ENCODE measurements at regions not wholly inside any gene's neighbourhood (a gene's known extent, or its start where the extent isn't known, plus 50 kb on each side); places are given as distances from the start of the nearest gene placed in this dataset.

DNA sequence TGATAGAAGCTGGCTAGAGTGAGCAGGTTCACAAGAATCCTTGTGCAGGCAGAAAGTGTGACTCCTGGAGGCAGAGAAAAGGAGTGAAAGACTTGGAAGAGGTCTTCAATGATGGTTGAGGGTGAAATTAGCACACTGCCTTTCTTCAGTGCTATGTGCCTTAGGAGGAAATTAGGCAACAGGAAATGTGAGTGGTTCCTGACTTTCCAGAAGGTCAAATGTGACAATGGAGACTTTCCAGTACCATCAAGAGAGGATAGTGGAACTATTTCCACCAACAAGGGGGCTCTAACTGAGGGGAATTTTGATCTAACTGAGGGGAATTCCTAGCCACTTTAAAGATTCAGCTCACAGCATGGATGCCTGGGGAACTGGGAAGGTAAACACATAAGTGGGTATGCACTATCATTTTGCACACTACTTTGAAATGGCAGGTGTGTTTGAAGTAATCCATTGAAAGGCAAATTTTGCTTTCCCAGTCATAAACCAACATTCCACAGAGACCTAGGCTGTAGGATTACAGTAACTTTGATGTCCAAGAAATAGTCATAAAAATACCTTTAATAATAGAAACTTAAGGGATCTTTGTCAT is 90.0 kb downstream of the PERP start:
- DNase-seq = no peak
- peaks cover 18% of the 10 kb centered on the region for H3K27me3 Mint-ChIP-seq
- H3K9me3 Mint-ChIP-seq = no peaks in the 10 kb centered on the region
- ChIA-PET POLR2A (no interaction called here), CTCF (interaction anchor here (1.2 to 2.1 kb wide), 2 partner anchors 10 to 98 kb away, joined by 3 to 7 read pairs; no protein-coding TSS in a partner anchor)
- H3K4me3 Mint-ChIP-seq = no peak overlapping the region
- H3K4me1 Mint-ChIP-seq = no peaks in the 10 kb centered on the region
- H3K36me3 Mint-ChIP-seq (ENCODE audit: low read depth) = no peaks in the 10 kb centered on the region
- H3K27ac Mint-ChIP-seq = no peak overlapping the region

GRCh38 chr6:138018297-138018696 is 88.9 kb downstream of the PERP start:
- H3K9me3 Mint-ChIP-seq = no peaks in the 10 kb centered on the region
- peaks cover 18% of the 10 kb centered on the region for H3K27me3 Mint-ChIP-seq
- no peak overlapping the region for H3K4me3 Mint-ChIP-seq
- no peak for DNase-seq
- ChIA-PET POLR2A (no interaction called here), CTCF (interaction anchor here (2.1 kb wide), 1 partner anchor 11 kb away, joined by 7 read pairs; no protein-coding TSS in a partner anchor)
- H3K36me3 Mint-ChIP-seq (ENCODE audit: low read depth) = no peaks in the 10 kb centered on the region
- no peaks in the 10 kb centered on the region for H3K4me1 Mint-ChIP-seq
- no peak overlapping the region for H3K27ac Mint-ChIP-seq

DNA sequence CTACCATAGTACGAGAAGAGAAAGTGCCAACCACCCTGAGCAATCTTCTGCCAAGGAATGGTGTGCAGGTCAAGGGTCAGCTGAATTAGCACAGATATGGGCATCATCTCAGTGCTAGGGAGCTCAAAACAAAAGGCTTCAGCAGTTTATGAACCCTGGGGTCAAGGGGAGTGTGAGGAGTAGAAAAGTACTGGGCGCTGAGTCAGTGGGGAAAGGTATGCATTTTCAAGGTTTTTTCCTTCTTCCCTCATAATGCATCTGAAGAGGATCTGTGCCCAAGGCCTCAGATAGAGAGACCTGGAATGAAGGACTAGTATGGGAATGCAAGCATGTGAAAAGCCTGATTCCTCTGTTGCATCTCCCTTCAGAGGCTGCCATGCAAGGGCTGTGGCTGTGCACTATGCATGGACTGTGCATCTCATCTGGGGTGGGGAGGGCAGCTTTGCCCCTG is 81.7 kb downstream of the PERP start:
- Mint-ChIP-seq H3K36me3 (ENCODE audit: low read depth) (no peaks in the 10 kb centered on the region), H3K27me3 (peaks cover 13% of the 10 kb centered on the region), H3K27ac (no peak overlapping the region), H3K4me3 (no peak overlapping the region), H3K4me1 (no peaks in the 10 kb centered on the region), H3K9me3 (no peaks in the 10 kb centered on the region)
- POLR2A ChIA-PET = no interaction called here
- CTCF ChIA-PET = interaction anchor here (1.0 to 1.6 kb wide), 3 partner anchors 12 to 21 kb away, joined by 3 to 4 read pairs (median 3); no protein-coding TSS in a partner anchor
- no peak for DNase-seq

GRCh38 chr6:138026342-138026741 is 80.9 kb downstream of the PERP start:
- no peaks in the 10 kb centered on the region for H3K9me3 Mint-ChIP-seq
- no peak overlapping the region for H3K27ac Mint-ChIP-seq
- ChIA-PET POLR2A (no interaction called here), CTCF (interaction anchor here (0.7 kb wide), 1 partner anchor 19 kb away, joined by 5 read pairs; no protein-coding TSS in a partner anchor)
- no peaks in the 10 kb centered on the region for H3K4me1 Mint-ChIP-seq
- no peak for DNase-seq
- H3K36me3 Mint-ChIP-seq (ENCODE audit: low read depth) = no peaks in the 10 kb centered on the region
- H3K27me3 Mint-ChIP-seq = peaks cover 11% of the 10 kb centered on the region
- H3K4me3 Mint-ChIP-seq = no peak overlapping the region

DNA sequence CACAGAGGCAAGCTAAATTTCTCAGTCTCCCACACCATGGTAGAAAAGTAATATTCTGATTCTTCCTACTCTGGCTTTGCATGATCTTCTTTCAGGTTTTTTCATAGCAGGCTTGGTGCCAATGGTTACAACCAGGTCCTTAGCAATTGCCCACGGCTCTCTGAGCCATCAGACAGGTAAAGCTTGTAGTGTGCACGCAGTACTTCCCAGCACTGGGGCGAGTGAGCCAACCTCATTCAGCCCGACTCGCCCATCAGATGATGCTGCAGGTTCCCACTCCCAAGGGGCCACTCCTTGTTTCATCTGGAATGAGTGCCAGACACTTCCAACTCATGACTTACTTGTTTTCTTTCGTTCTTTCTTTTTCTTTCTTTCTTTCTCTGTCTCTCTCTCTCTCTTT is 78.3 kb downstream of the PERP start:
- H3K4me3 Mint-ChIP-seq = no peak overlapping the region
- peaks cover 8% of the 10 kb centered on the region for H3K27me3 Mint-ChIP-seq
- H3K4me1 Mint-ChIP-seq = no peaks in the 10 kb centered on the region
- ChIA-PET POLR2A (no interaction called here), CTCF (no interaction called here)
- no peaks in the 10 kb centered on the region for H3K36me3 Mint-ChIP-seq (ENCODE audit: low read depth)
- H3K27ac Mint-ChIP-seq = no peak overlapping the region
- DNase-seq = no peak
- H3K9me3 Mint-ChIP-seq = no peaks in the 10 kb centered on the region

DNA sequence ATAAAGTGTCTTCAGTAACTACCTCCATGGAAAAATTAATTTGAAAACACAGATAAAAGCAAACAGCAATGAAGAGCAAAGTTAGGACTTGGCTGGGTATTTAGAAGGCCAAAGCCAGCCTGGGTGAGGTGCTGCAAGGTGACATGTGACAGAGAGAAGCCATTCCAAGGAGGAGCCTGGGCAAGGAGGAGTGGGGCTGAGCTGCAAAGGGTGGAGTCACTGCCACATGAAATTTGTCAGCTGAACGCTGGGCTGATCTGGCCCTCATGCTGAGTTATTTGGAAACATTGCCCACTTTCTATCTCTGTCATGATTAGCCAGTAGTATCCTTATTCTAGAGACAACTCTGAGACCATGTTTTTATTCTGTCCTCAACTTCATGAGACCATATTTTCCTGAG is 76.3 kb downstream of the PERP start:
- H3K27me3 Mint-ChIP-seq = peaks cover 5% of the 10 kb centered on the region
- H3K9me3 Mint-ChIP-seq = no peaks in the 10 kb centered on the region
- H3K4me3 Mint-ChIP-seq = no peak overlapping the region
- H3K4me1 Mint-ChIP-seq = no peaks in the 10 kb centered on the region
- no peak overlapping the region for H3K27ac Mint-ChIP-seq
- no peak for DNase-seq
- POLR2A ChIA-PET = no interaction called here
- no peaks in the 10 kb centered on the region for H3K36me3 Mint-ChIP-seq (ENCODE audit: low read depth)
- CTCF ChIA-PET = interaction anchor here (1.1 kb wide), 2 partner anchors 23 to 30 kb away, joined by 3 read pairs; no protein-coding TSS in a partner anchor

- POLR2A ChIA-PET = no interaction called here
- Mint-ChIP-seq H3K27me3 (peaks cover 5% of the 10 kb centered on the region), H3K4me1 (no peaks in the 10 kb centered on the region), H3K27ac (no peak overlapping the region), H3K4me3 (no peak overlapping the region), H3K36me3 (ENCODE audit: low read depth) (no peaks in the 10 kb centered on the region), H3K9me3 (no peaks in the 10 kb centered on the region)
- no peak for DNase-seq
- CTCF ChIA-PET = interaction anchor here (1.1 kb wide), 2 partner anchors 24 to 30 kb away, joined by 3 read pairs; no protein-coding TSS in a partner anchor
Observed at GRCh38 chr6:138031417-138031816, 75.8 kb downstream of the PERP start.

DNA sequence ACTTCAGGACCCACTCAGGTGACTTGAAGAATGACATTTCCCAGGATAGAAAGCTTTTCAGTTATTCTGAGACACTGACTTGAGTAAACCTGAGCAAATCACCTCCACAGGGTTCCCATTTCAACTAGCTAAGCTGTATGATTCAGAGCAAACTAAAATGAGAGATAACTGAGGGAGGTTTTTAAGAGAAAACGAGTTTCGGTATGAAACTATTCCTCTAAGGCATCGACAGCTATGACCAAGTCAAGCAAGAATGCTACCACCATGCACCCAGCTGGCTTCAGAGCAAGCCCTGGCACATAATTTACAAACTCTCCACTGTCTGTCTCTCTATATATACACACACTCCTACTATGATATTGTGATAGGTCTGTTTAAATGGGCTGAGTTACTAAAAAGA is 75.4 kb downstream of the PERP start:
- Mint-ChIP-seq H3K27ac (no peak overlapping the region), H3K9me3 (no peaks in the 10 kb centered on the region), H3K36me3 (ENCODE audit: low read depth) (no peaks in the 10 kb centered on the region), H3K27me3 (peaks cover 5% of the 10 kb centered on the region), H3K4me1 (no peaks in the 10 kb centered on the region), H3K4me3 (no peak overlapping the region)
- POLR2A ChIA-PET = interaction anchor here (0.6 kb wide), 1 partner anchor 766 kb away, joined by 3 read pairs; no protein-coding TSS in a partner anchor
- DNase-seq = no peak
- CTCF ChIA-PET = interaction anchor here (1.1 kb wide), 1 partner anchor 31 kb away, joined by 3 read pairs; no protein-coding TSS in a partner anchor

DNA sequence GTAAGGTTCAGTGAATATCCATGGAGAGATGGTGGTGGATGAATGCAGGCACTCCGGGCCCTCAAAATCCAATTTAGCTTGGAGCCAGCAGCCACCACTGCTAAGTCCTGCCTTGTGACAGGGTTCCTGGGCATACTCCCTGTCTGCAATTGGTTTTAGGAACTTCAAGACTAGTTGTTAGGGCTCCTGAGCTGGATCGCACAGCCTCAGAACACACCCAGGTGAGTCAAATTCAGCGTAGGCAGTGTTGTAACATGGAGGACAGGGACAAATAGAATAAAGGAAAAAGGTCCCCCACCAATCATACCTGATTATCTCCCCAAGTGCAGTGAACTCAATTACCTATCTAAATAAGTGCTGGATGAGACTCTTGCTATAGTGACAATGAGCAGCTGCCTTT is 74.6 kb downstream of the PERP start:
- no peaks in the 10 kb centered on the region for H3K4me1 Mint-ChIP-seq
- H3K27me3 Mint-ChIP-seq = peaks cover 5% of the 10 kb centered on the region
- H3K4me3 Mint-ChIP-seq = no peak overlapping the region
- no peaks in the 10 kb centered on the region for H3K36me3 Mint-ChIP-seq (ENCODE audit: low read depth)
- ChIA-PET POLR2A (no interaction called here), CTCF (no interaction called here)
- H3K27ac Mint-ChIP-seq = no peak overlapping the region
- no peaks in the 10 kb centered on the region for H3K9me3 Mint-ChIP-seq
- DNase-seq = no peak

DNA sequence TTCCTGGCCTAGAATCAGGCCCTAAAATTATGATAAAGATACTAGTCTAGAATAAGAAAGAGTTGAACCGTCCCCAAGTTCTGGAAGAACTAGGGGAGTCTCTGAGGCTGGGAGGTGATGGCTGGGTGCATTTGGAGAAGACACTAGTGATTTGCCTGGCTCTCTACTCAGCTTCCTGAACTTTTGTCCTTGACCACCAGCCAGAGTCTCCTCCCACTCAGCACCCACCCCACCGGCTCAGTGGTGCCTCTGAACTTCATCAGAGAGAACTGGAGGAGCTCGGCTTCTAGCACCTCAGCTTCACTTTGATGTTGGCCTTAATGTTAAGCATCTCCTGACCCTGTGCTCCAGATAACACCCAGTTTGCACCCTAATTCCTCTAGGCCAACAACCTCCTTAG is 73.0 kb downstream of the PERP start:
- Mint-ChIP-seq H3K4me3 (no peak overlapping the region), H3K27ac (no peak overlapping the region), H3K27me3 (peaks cover 2% of the 10 kb centered on the region), H3K36me3 (ENCODE audit: low read depth) (no peaks in the 10 kb centered on the region), H3K9me3 (no peaks in the 10 kb centered on the region), H3K4me1 (no peaks in the 10 kb centered on the region)
- no peak for DNase-seq
- ChIA-PET POLR2A (no interaction called here), CTCF (no interaction called here)

GRCh38 chr6:138035070-138035469 is 72.1 kb downstream of the PERP start:
- POLR2A ChIA-PET = no interaction called here
- peak overlapping the region; percentile 14 for H3K27ac Mint-ChIP-seq

GRCh38 chr6:138036111-138036510 is 71.1 kb downstream of the PERP start:
- Mint-ChIP-seq H3K27ac (no peak overlapping the region), H3K36me3 (ENCODE audit: low read depth) (no peaks in the 10 kb centered on the region), H3K27me3 (peaks cover 2% of the 10 kb centered on the region), H3K9me3 (no peaks in the 10 kb centered on the region), H3K4me3 (no peak overlapping the region), H3K4me1 (no peaks in the 10 kb centered on the region)
- DNase-seq = no peak
- CTCF ChIA-PET = no interaction called here
- POLR2A ChIA-PET = no interaction called here

More at GRCh38 chr6:138035070-138035469, 72.1 kb downstream of the PERP start:
- H3K36me3 Mint-ChIP-seq (ENCODE audit: low read depth) = no peaks in the 10 kb centered on the region
- DNase-seq = no peak
- H3K9me3 Mint-ChIP-seq = no peaks in the 10 kb centered on the region
- CTCF ChIA-PET = no interaction called here
- no peaks in the 10 kb centered on the region for H3K4me1 Mint-ChIP-seq
- H3K27me3 Mint-ChIP-seq = peaks cover 2% of the 10 kb centered on the region
- H3K4me3 Mint-ChIP-seq = no peak overlapping the region

DNA sequence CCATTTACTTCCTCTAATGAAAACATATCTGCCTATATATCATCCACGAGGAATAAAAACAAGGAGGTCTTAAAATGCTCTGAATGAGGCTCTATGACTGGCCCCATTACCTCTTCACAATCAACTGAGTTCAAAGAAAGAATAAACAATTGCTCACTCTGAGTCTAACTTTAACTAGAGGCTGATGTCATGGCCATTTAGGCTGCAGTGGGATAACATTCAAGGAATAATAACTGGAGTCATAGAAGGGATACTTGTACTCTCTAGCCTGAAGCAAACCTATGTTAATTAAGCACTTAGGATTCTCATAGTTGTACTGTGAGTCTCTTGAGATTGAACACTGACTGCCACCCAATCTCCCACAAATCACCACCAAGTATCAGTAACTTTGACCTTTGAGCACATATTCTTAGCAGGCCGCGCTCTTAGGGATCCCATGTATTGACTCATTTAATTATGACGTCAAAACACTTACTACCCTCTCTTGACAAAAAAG is 70.2 kb downstream of the PERP start:
- Mint-ChIP-seq H3K27ac (no peak overlapping the region), H3K27me3 (peaks cover 6% of the 10 kb centered on the region), H3K4me3 (no peak overlapping the region), H3K4me1 (no peaks in the 10 kb centered on the region), H3K36me3 (ENCODE audit: low read depth) (no peaks in the 10 kb centered on the region), H3K9me3 (no peaks in the 10 kb centered on the region)
- ChIA-PET CTCF (no interaction called here), POLR2A (no interaction called here)
- no peak for DNase-seq

Data from activated CD4-positive, alpha-beta T cell treated with anti-CD3 and anti-CD28 coated beads, Interleukin-2, amount 10 ng/mL, durations not matched to agents 7 days and 5 days (primary cell).